Chondrocyte (in vitro differentiated cells): ENCODE measurements at regions not wholly inside any gene's neighbourhood (a gene's known extent, or its start where the extent isn't known, plus 50 kb on each side); places are given as distances from the start of the nearest gene placed in this dataset.

Experiments
- DNase-seq: peaks from one replicate; pipeline ENCODE4 v3.0.0; 2021; ENCODE audit warnings: mixed read lengths, low spot score
- H3K27ac Mint-ChIP-seq: one replicate; pipeline ENCODE4 v1.8.0; 2021; ENCODE audit warnings: mild to moderate bottlenecking, moderate library complexity, mixed read lengths; ENCODE audit not compliant: unreplicated experiment
- H3K27me3 Mint-ChIP-seq: 2 replicates; pipeline ENCODE4 v1.8.0; 2021; ENCODE audit warnings: low read depth, mixed read lengths
- H3K36me3 Mint-ChIP-seq: 2 replicates; pipeline ENCODE4 v1.8.0; 2021; ENCODE audit warnings: low read depth, mixed read lengths
- H3K4me1 Mint-ChIP-seq: 2 replicates; pipeline ENCODE4 v1.8.0; 2021; ENCODE audit warnings: low read depth, mild to moderate bottlenecking, mixed read lengths
- H3K4me3 Mint-ChIP-seq: one replicate; pipeline ENCODE4 v1.8.0; 2021; ENCODE audit warnings: mild to moderate bottlenecking, moderate library complexity, mixed read lengths; ENCODE audit not compliant: unreplicated experiment
- H3K9me3 Mint-ChIP-seq: 2 replicates; pipeline ENCODE4 v1.8.0; 2021; ENCODE audit warnings: low read depth, mixed read lengths
- CTCF ChIP-seq: fragments of 200-600 bp; sonication (generic); IDR thresholded peaks from 2 replicates; pipeline ENCODE4 v1.5.0; 2021; ENCODE audit warnings: antibody characterized with exemption, mild to moderate bottlenecking, moderate library complexity

- Mint-ChIP-seq H3K36me3 (no peaks in the 10 kb centered on the region), H3K27me3 (peaks cover 17% of the 10 kb centered on the region), H3K27ac (no peak overlapping the region), H3K4me1 (no peaks in the 10 kb centered on the region), H3K4me3 (no peak overlapping the region), H3K9me3 (peaks cover 9% of the 10 kb centered on the region)
- no peak for TF ChIP-seq CTCF
- no peak for DNase-seq
Measured at GRCh38 chr13:36582977-36583376, 90.8 kb upstream of the SERTM1 start.

GRCh38 chr13:36599641-36600040 lies 74.2 kb upstream of the SERTM1 start:
- TF ChIP-seq CTCF = no peak
- Mint-ChIP-seq H3K27ac (no peak overlapping the region), H3K4me1 (no peaks in the 10 kb centered on the region), H3K9me3 (peaks cover 10% of the 10 kb centered on the region), H3K4me3 (no peak overlapping the region), H3K36me3 (peaks cover 1% of the 10 kb centered on the region), H3K27me3 (peaks cover 8% of the 10 kb centered on the region)
- no peak for DNase-seq

GRCh38 chr13:36601186-36601585 lies 72.6 kb upstream of the SERTM1 start:
- H3K27ac Mint-ChIP-seq = no peak overlapping the region
- DNase-seq = no peak
- peaks cover 1% of the 10 kb centered on the region for H3K36me3 Mint-ChIP-seq
- H3K4me1 Mint-ChIP-seq = no peaks in the 10 kb centered on the region
- H3K9me3 Mint-ChIP-seq = peaks cover 10% of the 10 kb centered on the region
- H3K4me3 Mint-ChIP-seq = no peak overlapping the region
- H3K27me3 Mint-ChIP-seq = peaks cover 8% of the 10 kb centered on the region
- no peak for TF ChIP-seq CTCF

GRCh38 chr13:36606060-36606459 lies 67.8 kb upstream of the SERTM1 start:
- Mint-ChIP-seq H3K9me3 (peaks cover 10% of the 10 kb centered on the region), H3K27me3 (peaks cover 8% of the 10 kb centered on the region), H3K36me3 (no peaks in the 10 kb centered on the region), H3K27ac (no peak overlapping the region), H3K4me1 (no peaks in the 10 kb centered on the region), H3K4me3 (no peak overlapping the region)
- no peak for DNase-seq
- no peak for TF ChIP-seq CTCF

- no peak for TF ChIP-seq CTCF
- H3K4me1 Mint-ChIP-seq = no peaks in the 10 kb centered on the region
- no peaks in the 10 kb centered on the region for H3K9me3 Mint-ChIP-seq
- H3K27ac Mint-ChIP-seq = no peak overlapping the region
- no peak overlapping the region for H3K4me3 Mint-ChIP-seq
- DNase-seq = no peak
- H3K27me3 Mint-ChIP-seq = peaks cover 12% of the 10 kb centered on the region
- no peaks in the 10 kb centered on the region for H3K36me3 Mint-ChIP-seq
Measured at GRCh38 chr13:36608474-36608873, 65.3 kb upstream of the SERTM1 start.
